ENCODE measurements at regions not wholly inside any gene's neighbourhood (a gene's known extent, or its start where the extent isn't known, plus 50 kb on each side); places are given as distances from the start of the nearest gene placed in this dataset.

DNA sequence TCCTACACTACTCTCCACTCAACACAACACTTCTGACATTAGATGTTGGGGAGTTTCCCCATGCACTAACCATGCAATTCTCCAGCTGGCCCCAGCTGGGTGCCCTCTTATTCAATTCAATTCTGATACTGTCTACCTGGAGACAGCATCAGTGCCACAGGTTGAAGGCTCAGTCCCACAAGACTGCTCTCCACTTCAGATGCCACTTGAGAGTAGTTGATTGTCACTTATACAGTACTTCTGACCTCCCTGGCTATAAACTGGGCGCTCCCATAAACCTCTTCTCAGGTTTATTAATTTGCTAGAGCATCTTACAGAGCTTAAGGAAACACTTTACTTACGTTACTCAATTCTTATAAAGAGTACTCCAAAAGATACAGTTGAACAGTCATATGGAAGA, 442.3 kb downstream of the LRRIQ3 start:
- TF ChIP-seq EZH2 (IDR thresholded peaks at IDR 0.05): no peak
- TF ChIP-seq POLR2AphosphoS5 (IDR thresholded peaks at IDR 0.05; ENCODE audit: borderline replicate concordance, low read depth, low read length): no peak
- no peak for TF ChIP-seq FOXP2 (optimal IDR thresholded peaks at IDR 0.05; ENCODE audit: control extremely low read depth, extremely low read length, insufficient read depth)
